Gastroesophageal sphincter (tissue), 3 donors: ENCODE measurements at regions not wholly inside any gene's neighbourhood (a gene's known extent, or its start where the extent isn't known, plus 50 kb on each side); places are given as distances from the start of the nearest gene placed in this dataset.

Source experiments
- POLR2AphosphoS5 ChIP-seq: sonication (generic); formaldehyde crosslinking; IDR thresholded peaks from one replicate; pipeline ENCODE4 v1.6.1; 2017; ENCODE audit warnings: antibody characterized with exemption
- TF ChIP-seq, protein P1 (sequence below), 4 experiments: fragments of 200-600 bp in 2 of 4; fragments of 450-650 bp in 2 of 4; sonication (generic) in 1 of 4; IDR thresholded peaks; one replicate each; pipeline ENCODE4 v1.5.1; 2017 to 2019; ENCODE audit warnings: antibody characterized with exemption in 4 of 4, mild to moderate bottlenecking in 2 of 4, moderate library complexity in 2 of 4

DNA sequence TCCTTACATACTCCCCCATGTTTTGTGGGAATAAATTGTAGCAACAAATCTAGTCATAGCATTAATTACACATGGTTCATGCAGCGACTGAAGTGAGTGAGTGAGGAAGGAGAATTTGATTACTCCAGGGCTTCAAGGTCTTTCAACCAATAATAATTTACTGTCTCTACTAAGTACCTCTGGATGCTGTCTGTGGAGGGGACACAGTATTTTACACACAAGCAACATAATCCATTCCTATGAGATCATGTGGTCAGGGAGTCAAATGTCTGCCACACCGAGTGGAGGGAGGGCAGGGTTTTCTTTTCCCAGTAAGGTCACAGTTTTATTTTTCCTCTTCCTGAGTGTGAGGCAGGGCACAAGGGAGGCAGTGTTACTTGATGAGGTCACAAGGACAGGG is 334.7 kb upstream of the CELF4 start:
- TF ChIP-seq, protein P1, sequence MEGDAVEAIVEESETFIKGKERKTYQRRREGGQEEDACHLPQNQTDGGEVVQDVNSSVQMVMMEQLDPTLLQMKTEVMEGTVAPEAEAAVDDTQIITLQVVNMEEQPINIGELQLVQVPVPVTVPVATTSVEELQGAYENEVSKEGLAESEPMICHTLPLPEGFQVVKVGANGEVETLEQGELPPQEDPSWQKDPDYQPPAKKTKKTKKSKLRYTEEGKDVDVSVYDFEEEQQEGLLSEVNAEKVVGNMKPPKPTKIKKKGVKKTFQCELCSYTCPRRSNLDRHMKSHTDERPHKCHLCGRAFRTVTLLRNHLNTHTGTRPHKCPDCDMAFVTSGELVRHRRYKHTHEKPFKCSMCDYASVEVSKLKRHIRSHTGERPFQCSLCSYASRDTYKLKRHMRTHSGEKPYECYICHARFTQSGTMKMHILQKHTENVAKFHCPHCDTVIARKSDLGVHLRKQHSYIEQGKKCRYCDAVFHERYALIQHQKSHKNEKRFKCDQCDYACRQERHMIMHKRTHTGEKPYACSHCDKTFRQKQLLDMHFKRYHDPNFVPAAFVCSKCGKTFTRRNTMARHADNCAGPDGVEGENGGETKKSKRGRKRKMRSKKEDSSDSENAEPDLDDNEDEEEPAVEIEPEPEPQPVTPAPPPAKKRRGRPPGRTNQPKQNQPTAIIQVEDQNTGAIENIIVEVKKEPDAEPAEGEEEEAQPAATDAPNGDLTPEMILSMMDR (IDR thresholded peaks at IDR 0.05) = no peak
- TF ChIP-seq POLR2AphosphoS5 = no peak
